ENCODE measurements at regions not wholly inside any gene's neighbourhood (a gene's known extent, or its start where the extent isn't known, plus 50 kb on each side); places are given as distances from the start of the nearest gene placed in this dataset.

DNA sequence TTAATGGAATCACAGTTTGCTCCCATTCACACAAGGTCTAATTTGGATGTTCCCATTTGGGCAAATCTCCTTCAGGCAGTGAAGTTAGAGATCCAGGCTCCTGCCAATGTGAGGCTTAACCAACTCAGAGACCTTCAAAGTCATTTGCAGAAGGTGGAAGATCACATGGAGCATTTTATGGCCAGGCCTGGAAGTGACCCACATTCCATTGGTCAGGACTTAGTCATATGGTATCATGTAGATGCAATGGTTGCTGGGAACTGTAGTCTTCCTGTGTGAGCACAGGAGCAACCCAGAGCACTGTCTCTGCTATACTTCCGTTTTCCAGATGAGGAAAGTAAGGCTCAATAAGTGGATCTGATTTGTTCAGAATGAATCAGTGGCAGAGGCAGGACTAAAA, 292.7 kb upstream of the SMARCA2 start:
- no peaks in the 10 kb centered on the region for H3K9me3 ChIP-seq (ENCODE audit: control insufficient read depth, low read length)
- H3K36me3 ChIP-seq (ENCODE audit: control insufficient read depth, insufficient read depth, low read length, severe bottlenecking) = no peaks in the 10 kb centered on the region
- H3K27me3 ChIP-seq (replicated peaks; ENCODE audit: control insufficient read depth, insufficient read depth, low read length) = no peaks in the 10 kb centered on the region
- H3K9ac ChIP-seq (ENCODE audit: low read length) = no peak overlapping the region
- DNase-seq (ENCODE audit: low read depth) = no peak
- H3K4me1 ChIP-seq (ENCODE audit: control insufficient read depth, insufficient read depth, low read length) = no peaks in the 10 kb centered on the region
- no peak overlapping the region for H3K4me3 ChIP-seq (ENCODE audit: low read length)

DNA sequence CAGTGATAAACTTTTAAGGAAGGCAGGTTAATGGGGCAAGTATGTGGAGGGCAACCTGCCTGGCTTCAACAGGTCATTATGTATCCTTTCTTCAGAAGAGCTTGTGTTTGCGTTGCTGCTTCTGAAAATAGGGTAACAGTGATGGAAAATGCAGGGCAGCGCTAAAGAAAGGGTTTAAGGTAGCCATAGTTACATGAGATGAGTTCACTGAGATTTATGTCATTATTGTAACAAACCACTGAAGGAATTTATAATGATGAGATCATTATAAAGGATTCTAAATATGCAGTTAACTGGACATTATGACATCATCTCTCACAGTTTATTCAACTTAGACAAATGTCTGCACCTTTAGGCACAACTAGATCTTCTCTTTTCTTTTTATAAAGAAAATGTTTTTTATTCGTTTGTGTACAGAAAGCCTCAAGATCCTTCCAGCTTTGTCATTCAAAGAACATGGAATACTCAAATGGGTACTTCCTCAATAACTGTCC, 291.6 kb upstream of the SMARCA2 start:
- H3K4me3 ChIP-seq (ENCODE audit: low read length) = no peak overlapping the region
- H3K27me3 ChIP-seq (replicated peaks; ENCODE audit: control insufficient read depth, insufficient read depth, low read length) = no peaks in the 10 kb centered on the region
- no peaks in the 10 kb centered on the region for H3K36me3 ChIP-seq (ENCODE audit: control insufficient read depth, insufficient read depth, low read length, severe bottlenecking)
- no peaks in the 10 kb centered on the region for H3K4me1 ChIP-seq (ENCODE audit: control insufficient read depth, insufficient read depth, low read length)
- no peaks in the 10 kb centered on the region for H3K9me3 ChIP-seq (ENCODE audit: control insufficient read depth, low read length)
- DNase-seq (ENCODE audit: low read depth) = no peak
- H3K9ac ChIP-seq (ENCODE audit: low read length) = no peak overlapping the region

DNA sequence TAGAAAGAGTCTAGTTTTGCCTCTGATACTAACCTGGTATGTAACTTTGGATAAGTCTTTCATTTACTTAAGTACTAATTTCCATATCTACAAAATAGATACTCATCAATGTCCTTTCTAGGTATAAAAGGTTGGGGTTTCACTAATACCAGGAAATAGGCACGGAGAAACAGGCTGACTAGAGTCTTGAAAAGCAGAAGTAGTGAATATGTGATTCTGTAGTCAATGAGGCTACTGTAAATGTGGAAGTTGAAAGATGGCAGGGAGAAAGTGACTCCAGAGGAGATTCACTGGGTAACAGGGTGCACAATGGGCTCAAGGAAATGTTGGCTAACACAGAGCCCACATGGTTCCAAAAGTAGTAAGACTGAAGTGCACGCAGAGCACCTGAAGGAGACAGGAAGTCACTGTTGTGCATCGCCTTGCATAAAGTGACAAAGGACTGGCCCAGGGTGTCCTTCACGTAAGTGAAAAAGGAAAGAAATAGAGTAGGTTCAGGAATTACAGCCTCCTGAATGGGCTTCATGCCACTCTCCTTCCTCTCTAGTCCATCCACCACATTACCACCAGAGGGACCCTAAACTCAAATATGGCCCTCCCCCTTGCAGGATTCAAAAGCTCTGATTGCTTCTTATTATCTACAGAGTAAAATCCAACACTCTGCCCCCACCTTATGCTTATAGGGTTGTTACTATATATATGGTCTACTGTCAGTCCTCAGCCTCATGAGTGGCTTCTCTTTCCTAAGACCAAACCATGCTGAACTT, 288.0 kb upstream of the SMARCA2 start:
- Histone ChIP-seq H3K36me3 (ENCODE audit: control insufficient read depth, insufficient read depth, low read length, severe bottlenecking) (no peaks in the 10 kb centered on the region), H3K27me3 (replicated peaks; ENCODE audit: control insufficient read depth, insufficient read depth, low read length) (no peaks in the 10 kb centered on the region), H3K9me3 (ENCODE audit: control insufficient read depth, low read length) (no peaks in the 10 kb centered on the region), H3K4me3 (ENCODE audit: low read length) (no peak overlapping the region), H3K4me1 (ENCODE audit: control insufficient read depth, insufficient read depth, low read length) (no peaks in the 10 kb centered on the region), H3K9ac (ENCODE audit: low read length) (no peak overlapping the region)
- DNase-seq (ENCODE audit: low read depth) = no peak

DNA sequence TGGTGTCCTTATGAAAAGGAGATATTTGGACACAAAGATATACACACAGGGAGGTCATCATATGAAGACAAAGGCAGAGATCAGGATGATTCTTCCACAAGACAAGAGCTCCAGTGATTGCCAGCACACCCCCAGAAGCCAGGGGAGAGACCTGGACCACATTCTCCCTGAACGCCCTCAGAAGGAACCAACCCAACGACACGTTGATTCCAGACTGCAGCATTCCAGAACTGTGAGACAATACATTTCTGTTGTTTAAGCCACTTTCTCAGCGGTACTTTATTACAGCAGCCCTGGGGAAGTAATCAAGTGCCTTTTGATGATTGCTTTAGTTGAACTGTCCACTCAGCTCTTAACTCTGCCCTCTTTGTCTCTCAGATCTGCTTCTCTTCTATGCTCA, 285.5 kb upstream of the SMARCA2 start:
- H3K9ac ChIP-seq (ENCODE audit: low read length) = no peak overlapping the region
- no peaks in the 10 kb centered on the region for H3K36me3 ChIP-seq (ENCODE audit: control insufficient read depth, insufficient read depth, low read length, severe bottlenecking)
- no peaks in the 10 kb centered on the region for H3K4me1 ChIP-seq (ENCODE audit: control insufficient read depth, insufficient read depth, low read length)
- DNase-seq (ENCODE audit: low read depth) = no peak
- no peaks in the 10 kb centered on the region for H3K27me3 ChIP-seq (replicated peaks; ENCODE audit: control insufficient read depth, insufficient read depth, low read length)
- no peak overlapping the region for H3K4me3 ChIP-seq (ENCODE audit: low read length)
- H3K9me3 ChIP-seq (ENCODE audit: control insufficient read depth, low read length) = no peaks in the 10 kb centered on the region

DNA sequence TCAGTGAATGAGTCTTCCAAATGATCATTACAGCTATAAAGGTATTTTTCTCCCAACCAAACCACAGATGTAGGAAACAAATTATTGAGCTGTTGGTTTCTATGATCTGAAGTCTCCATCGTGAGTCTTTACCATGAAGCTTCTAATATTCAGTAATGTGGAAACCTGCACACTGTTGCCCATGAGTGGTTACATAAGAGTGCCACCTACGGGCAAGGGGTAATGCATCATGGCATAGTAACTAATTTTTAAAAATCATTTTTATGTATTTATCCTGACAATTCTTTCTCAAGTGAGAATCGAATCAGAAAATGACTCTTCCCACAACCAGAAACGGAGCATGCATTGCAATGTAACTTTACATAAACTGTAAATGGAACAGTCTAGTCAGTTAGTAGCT, 282.5 kb upstream of the SMARCA2 start:
- no peaks in the 10 kb centered on the region for H3K36me3 ChIP-seq (ENCODE audit: control insufficient read depth, insufficient read depth, low read length, severe bottlenecking)
- no peak for DNase-seq (ENCODE audit: low read depth)
- H3K9ac ChIP-seq (ENCODE audit: low read length) = no peak overlapping the region
- no peak overlapping the region for H3K4me3 ChIP-seq (ENCODE audit: low read length)
- no peaks in the 10 kb centered on the region for H3K27me3 ChIP-seq (replicated peaks; ENCODE audit: control insufficient read depth, insufficient read depth, low read length)
- H3K4me1 ChIP-seq (ENCODE audit: control insufficient read depth, insufficient read depth, low read length) = no peaks in the 10 kb centered on the region
- no peaks in the 10 kb centered on the region for H3K9me3 ChIP-seq (ENCODE audit: control insufficient read depth, low read length)

DNA sequence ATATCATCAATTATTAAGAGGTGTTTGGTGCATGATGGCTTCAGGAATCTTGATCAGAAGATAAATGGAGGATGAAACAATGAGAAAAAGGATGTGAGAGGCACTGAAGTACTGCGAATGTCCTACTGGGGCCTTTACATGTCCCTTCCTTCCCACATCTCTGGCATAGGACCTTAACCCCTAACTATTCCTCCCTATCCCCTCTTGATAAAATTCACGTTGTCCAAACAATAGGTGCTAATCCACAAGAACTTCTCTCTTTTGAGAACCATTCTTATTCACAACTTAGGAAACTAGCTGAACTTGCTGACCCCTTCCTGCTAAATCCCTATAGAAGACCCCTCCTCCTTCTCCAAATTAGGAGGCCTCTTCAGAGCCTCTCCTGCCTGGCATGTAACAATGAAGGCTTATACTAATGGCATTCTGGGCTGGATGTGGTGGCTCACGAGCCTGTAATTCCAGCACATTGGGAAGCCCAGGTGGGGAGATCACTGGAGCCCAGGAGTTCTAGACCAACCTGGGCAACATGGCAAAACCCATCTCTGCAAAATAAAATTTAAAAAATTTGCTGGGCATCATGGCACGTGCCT, 276.5 kb upstream of the SMARCA2 start:
- Histone ChIP-seq H3K9ac (ENCODE audit: low read length) (no peak overlapping the region), H3K4me1 (ENCODE audit: control insufficient read depth, insufficient read depth, low read length) (no peaks in the 10 kb centered on the region), H3K4me3 (ENCODE audit: low read length) (no peak overlapping the region), H3K27me3 (replicated peaks; ENCODE audit: control insufficient read depth, insufficient read depth, low read length) (no peaks in the 10 kb centered on the region), H3K9me3 (ENCODE audit: control insufficient read depth, low read length) (no peaks in the 10 kb centered on the region), H3K36me3 (ENCODE audit: control insufficient read depth, insufficient read depth, low read length, severe bottlenecking) (no peaks in the 10 kb centered on the region)
- DNase-seq (ENCODE audit: low read depth) = no peak

DNA sequence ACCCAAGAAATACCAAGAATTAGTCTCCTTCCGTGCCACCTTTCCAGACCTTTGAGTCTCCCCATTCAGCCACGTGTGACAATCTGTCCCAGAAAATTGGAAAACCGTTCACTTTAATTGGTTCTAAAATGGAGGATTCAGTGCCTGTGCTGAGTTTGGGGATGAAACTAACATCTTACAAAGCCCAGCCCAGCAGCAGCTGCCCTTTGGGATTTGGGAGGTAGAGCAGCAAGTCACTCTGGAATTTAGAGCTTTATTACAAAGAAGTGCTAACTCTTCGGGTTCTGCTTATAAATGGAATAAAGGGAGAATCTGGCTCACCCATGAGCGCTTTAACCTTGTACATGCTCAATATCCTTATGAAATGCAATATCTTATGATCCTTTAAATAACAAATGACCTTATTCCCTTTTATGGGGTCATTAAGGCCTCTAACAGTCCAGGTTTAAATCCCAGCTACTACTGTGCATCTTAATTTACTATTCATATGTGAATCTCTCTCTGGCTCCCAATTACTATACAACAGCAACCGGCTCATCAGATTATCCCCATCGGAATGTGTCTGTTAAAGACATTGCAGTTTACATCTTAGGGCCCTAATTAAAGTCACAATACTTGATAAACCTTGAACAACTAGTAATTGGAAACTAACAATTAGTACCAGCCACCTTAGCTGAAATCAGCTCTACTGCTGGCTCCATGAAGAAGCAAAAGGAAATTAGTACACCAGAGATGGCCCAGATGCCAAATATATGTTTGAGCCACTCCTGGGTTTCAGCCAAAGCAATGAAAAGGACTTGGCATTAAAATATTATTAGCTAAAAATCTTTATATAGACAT, 271.8 kb upstream of the SMARCA2 start:
- no peak for DNase-seq (ENCODE audit: low read depth)
- Histone ChIP-seq H3K9ac (ENCODE audit: low read length) (no peak overlapping the region), H3K4me1 (ENCODE audit: control insufficient read depth, insufficient read depth, low read length) (no peaks in the 10 kb centered on the region), H3K36me3 (ENCODE audit: control insufficient read depth, insufficient read depth, low read length, severe bottlenecking) (no peaks in the 10 kb centered on the region), H3K27me3 (replicated peaks; ENCODE audit: control insufficient read depth, insufficient read depth, low read length) (no peaks in the 10 kb centered on the region), H3K4me3 (ENCODE audit: low read length) (no peak overlapping the region), H3K9me3 (ENCODE audit: control insufficient read depth, low read length) (no peaks in the 10 kb centered on the region)

DNA sequence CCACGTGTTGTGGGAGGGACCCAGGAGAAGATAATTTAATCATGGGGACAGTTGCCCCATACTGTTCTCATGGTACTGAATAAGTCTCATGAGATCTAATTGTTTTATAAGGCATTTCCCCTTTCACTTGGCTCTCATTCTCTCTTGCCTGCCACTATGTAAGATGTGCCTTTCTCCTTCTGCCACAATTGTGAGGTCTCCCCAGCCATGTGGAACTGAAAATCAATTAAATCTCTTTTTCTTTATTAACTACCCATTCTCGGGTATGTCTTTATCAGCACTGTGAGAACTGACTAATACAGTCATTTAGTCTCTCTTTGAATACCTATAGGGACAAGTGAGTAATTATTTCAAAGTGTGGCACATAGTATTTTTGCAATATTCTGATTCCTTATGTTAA, 269.2 kb upstream of the SMARCA2 start:
- Histone ChIP-seq H3K27me3 (replicated peaks; ENCODE audit: control insufficient read depth, insufficient read depth, low read length) (no peaks in the 10 kb centered on the region), H3K4me1 (ENCODE audit: control insufficient read depth, insufficient read depth, low read length) (no peaks in the 10 kb centered on the region), H3K9me3 (ENCODE audit: control insufficient read depth, low read length) (no peaks in the 10 kb centered on the region), H3K9ac (ENCODE audit: low read length) (no peak overlapping the region), H3K4me3 (ENCODE audit: low read length) (no peak overlapping the region), H3K36me3 (ENCODE audit: control insufficient read depth, insufficient read depth, low read length, severe bottlenecking) (no peaks in the 10 kb centered on the region)
- DNase-seq (ENCODE audit: low read depth) = no peak

DNA sequence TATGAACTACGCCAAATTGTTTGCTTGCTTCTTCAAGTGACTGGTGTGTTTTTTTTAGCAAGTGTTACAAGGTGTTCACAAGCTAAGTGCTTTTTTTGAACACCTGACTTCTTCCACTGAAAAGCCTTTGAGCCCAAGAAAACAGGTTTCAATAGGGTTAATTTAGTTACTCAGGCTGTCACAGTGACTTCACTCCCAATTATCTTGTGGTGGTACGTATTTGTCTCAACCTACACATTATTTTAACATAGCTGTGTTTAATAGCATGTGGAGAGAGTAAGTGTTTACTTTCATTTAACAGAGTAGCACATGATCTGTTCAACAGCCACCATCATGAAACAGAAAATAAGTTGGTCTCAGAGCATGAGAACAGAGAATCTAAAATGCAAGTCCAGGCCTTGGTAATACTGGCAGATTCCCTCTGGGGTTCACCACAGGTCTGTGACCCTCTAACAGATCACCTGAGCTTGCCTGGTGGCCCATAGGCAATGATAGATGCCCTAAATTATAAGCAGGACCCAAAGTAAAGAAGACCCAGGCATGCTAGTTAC, 267.7 kb upstream of the SMARCA2 start:
- Histone ChIP-seq H3K4me3 (ENCODE audit: low read length) (no peak overlapping the region), H3K4me1 (ENCODE audit: control insufficient read depth, insufficient read depth, low read length) (no peaks in the 10 kb centered on the region), H3K36me3 (ENCODE audit: control insufficient read depth, insufficient read depth, low read length, severe bottlenecking) (no peaks in the 10 kb centered on the region), H3K9me3 (ENCODE audit: control insufficient read depth, low read length) (no peaks in the 10 kb centered on the region), H3K27me3 (replicated peaks; ENCODE audit: control insufficient read depth, insufficient read depth, low read length) (no peaks in the 10 kb centered on the region), H3K9ac (ENCODE audit: low read length) (no peak overlapping the region)
- no peak for DNase-seq (ENCODE audit: low read depth)

DNA sequence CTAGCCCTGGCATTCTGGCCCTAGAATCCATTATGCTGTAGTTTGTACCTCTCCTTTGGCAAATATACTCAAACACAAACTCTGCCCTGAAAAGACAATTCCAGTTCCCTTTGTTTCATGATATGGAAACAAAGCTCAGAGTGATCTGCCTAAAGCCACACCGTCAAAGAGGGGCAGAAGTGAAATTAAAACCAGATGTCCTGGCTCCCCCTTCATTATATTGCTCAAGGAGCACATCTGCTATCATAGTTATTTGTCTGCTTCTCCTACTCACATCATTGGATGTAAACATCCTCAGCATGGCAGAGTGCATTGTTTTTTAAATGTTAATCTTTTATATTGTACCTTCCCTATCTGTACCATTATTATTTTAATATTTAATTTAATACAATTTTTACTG, 266.7 kb upstream of the SMARCA2 start:
- no peaks in the 10 kb centered on the region for H3K4me1 ChIP-seq (ENCODE audit: control insufficient read depth, insufficient read depth, low read length)
- H3K36me3 ChIP-seq (ENCODE audit: control insufficient read depth, insufficient read depth, low read length, severe bottlenecking) = no peaks in the 10 kb centered on the region
- no peak overlapping the region for H3K4me3 ChIP-seq (ENCODE audit: low read length)
- H3K27me3 ChIP-seq (replicated peaks; ENCODE audit: control insufficient read depth, insufficient read depth, low read length) = no peaks in the 10 kb centered on the region
- no peak overlapping the region for H3K9ac ChIP-seq (ENCODE audit: low read length)
- no peaks in the 10 kb centered on the region for H3K9me3 ChIP-seq (ENCODE audit: control insufficient read depth, low read length)
- DNase-seq (ENCODE audit: low read depth) = no peak

DNA sequence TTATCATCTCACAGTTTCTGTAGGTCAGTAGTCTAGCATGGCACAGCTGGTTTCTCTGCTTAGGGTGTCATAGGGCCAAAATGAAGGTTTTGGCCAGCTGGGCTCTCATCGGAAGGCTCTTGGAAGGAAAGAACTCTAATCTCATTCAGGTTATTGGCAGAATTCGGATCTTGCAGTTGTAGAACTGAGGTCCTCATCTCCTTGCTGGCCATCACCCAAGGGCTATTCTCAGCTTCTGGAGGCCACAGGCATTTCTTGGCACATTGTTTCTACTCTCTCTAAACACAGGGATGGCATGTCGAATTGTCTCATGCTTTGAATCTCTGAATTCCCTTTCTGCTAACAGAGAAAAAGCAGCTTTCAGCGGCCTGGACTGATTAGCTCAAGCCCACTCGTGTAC, 258.0 kb upstream of the SMARCA2 start:
- no peak overlapping the region for H3K4me3 ChIP-seq (ENCODE audit: low read length)
- peaks cover 4% of the 10 kb centered on the region for H3K9me3 ChIP-seq (ENCODE audit: control insufficient read depth, low read length)
- no peaks in the 10 kb centered on the region for H3K27me3 ChIP-seq (replicated peaks; ENCODE audit: control insufficient read depth, insufficient read depth, low read length)
- no peak for DNase-seq (ENCODE audit: low read depth)
- no peaks in the 10 kb centered on the region for H3K4me1 ChIP-seq (ENCODE audit: control insufficient read depth, insufficient read depth, low read length)
- no peaks in the 10 kb centered on the region for H3K36me3 ChIP-seq (ENCODE audit: control insufficient read depth, insufficient read depth, low read length, severe bottlenecking)
- no peak overlapping the region for H3K9ac ChIP-seq (ENCODE audit: low read length)

All from adipocyte (in vitro differentiated cells).